ENCODE measurements at regions not wholly inside any gene's neighbourhood (a gene's known extent, or its start where the extent isn't known, plus 50 kb on each side); places are given as distances from the start of the nearest gene placed in this dataset.

GRCh38 chr10:60463746-60464145 lies 74.1 kb upstream of the ANK3 start:
- peaks cover 22% of the 10 kb centered on the region for H3K36me3 Mint-ChIP-seq (ENCODE audit: low read depth)
- no peak for ATAC-seq (ENCODE audit: poor library complexity)
- intact Hi-C loops (cut with DNase I, micrococcal nuclease): no loop called here
- no peak overlapping the region for H3K27ac ChIP-seq (ENCODE audit: low read depth in 1 of 2, low read length in 2 of 2)
- H3K4me1 Mint-ChIP-seq (ENCODE audit: low read depth): peaks cover 26% of the 10 kb centered on the region
- ChIA-PET CTCF (no interaction called here), POLR2A (interaction anchor here (0.6 kb wide), 1 partner anchor 186 kb away, joined by 3 read pairs; no protein-coding TSS in a partner anchor)
- no peaks in the 10 kb centered on the region for H3K36me3 ChIP-seq (ENCODE audit: insufficient read depth, low read length)
- no peak overlapping the region for H3K4me3 ChIP-seq (ENCODE audit: low read length)
- H3K4me3 Mint-ChIP-seq: no peak overlapping the region
- H3K27ac Mint-ChIP-seq: no peak overlapping the region
- H3K9me3 Mint-ChIP-seq: no peaks in the 10 kb centered on the region
- TF ChIP-seq, protein P1, sequence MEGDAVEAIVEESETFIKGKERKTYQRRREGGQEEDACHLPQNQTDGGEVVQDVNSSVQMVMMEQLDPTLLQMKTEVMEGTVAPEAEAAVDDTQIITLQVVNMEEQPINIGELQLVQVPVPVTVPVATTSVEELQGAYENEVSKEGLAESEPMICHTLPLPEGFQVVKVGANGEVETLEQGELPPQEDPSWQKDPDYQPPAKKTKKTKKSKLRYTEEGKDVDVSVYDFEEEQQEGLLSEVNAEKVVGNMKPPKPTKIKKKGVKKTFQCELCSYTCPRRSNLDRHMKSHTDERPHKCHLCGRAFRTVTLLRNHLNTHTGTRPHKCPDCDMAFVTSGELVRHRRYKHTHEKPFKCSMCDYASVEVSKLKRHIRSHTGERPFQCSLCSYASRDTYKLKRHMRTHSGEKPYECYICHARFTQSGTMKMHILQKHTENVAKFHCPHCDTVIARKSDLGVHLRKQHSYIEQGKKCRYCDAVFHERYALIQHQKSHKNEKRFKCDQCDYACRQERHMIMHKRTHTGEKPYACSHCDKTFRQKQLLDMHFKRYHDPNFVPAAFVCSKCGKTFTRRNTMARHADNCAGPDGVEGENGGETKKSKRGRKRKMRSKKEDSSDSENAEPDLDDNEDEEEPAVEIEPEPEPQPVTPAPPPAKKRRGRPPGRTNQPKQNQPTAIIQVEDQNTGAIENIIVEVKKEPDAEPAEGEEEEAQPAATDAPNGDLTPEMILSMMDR (IDR thresholded peaks at IDR 0.05): no peak
- H3K4me1 ChIP-seq (ENCODE audit: insufficient read depth, low read length): no peaks in the 10 kb centered on the region
- no peaks in the 10 kb centered on the region for H3K9me3 ChIP-seq (ENCODE audit: control insufficient read depth in 1 of 2, insufficient read depth in 1 of 2, low read length in 2 of 2)
- H3K27me3 ChIP-seq (ENCODE audit: control insufficient read depth in 1 of 2, insufficient read depth in 2 of 2, low read length in 2 of 2): no peaks in the 10 kb centered on the region
- no peak for DNase-seq
- H3K27me3 Mint-ChIP-seq: no peaks in the 10 kb centered on the region

- no peaks in the 10 kb centered on the region for H3K36me3 ChIP-seq (ENCODE audit: insufficient read depth, low read length)
- H3K4me1 ChIP-seq (ENCODE audit: insufficient read depth, low read length): no peaks in the 10 kb centered on the region
- no peak overlapping the region for H3K27ac ChIP-seq (ENCODE audit: low read depth in 1 of 2, low read length in 2 of 2)
- H3K9me3 ChIP-seq (ENCODE audit: control insufficient read depth in 1 of 2, insufficient read depth in 1 of 2, low read length in 2 of 2): no peaks in the 10 kb centered on the region
- no peak overlapping the region for H3K4me3 ChIP-seq (ENCODE audit: low read length)
- Mint-ChIP-seq H3K9me3 (no peaks in the 10 kb centered on the region), H3K4me1 (ENCODE audit: low read depth) (peaks cover 27% of the 10 kb centered on the region), H3K27me3 (no peaks in the 10 kb centered on the region), H3K36me3 (ENCODE audit: low read depth) (peaks cover 20% of the 10 kb centered on the region), H3K27ac (no peak overlapping the region), H3K4me3 (no peak overlapping the region)
- intact Hi-C loops (cut with DNase I, micrococcal nuclease): no loop called here
- DNase-seq (peak in 1 of 14 experiments; percentile 3), ATAC-seq (ENCODE audit: poor library complexity) (no peak)
- TF ChIP-seq, protein P1 (IDR thresholded peaks at IDR 0.05): no peak
- ChIA-PET CTCF (no interaction called here), POLR2A (no interaction called here)
- H3K27me3 ChIP-seq (ENCODE audit: control insufficient read depth in 1 of 2, insufficient read depth in 2 of 2, low read length in 2 of 2): no peaks in the 10 kb centered on the region
Observed at GRCh38 chr10:60461688-60462087, 72.0 kb upstream of the ANK3 start.

DNA sequence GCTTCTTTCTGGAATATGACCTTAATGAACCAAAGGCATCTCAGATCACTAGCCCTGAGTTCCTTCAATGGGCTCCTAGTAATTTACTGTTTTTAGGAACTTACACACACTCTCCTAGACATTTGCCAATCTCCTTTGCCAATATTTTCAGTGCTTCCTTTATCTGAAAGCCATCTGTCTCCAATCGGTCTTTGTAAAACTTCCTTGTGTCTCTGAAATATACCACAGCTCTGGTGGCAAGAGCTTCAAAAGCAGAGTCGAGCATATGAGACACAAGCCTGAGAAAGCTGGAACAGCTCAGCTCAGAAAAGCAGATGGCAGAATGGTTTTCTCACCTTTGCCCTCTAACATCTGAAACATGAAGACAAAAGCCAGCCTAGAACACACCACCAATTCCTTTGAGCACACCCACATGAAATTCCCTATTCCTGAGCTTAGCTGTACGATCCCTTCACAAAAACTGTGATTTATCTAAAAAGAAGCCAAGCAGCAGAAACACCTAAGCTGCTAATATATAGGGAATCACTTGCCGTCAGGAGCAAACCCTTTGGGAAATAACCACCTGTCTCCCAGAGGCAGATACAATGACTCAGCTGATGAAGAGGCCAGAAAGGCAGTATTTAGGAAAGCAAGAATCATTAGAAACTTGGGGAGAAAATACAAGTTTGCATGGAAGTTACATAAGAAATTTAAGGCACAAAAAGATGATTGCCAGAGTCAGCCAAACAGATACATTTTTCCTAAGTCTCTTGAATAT lies 70.2 kb upstream of the ANK3 start:
- no peak overlapping the region for H3K27ac Mint-ChIP-seq

More for the DNA sequence above, 70.2 kb upstream of the ANK3 start:
- ChIA-PET CTCF (no interaction called here), POLR2A (no interaction called here)
- intact Hi-C loops (cut with DNase I, micrococcal nuclease): no loop called here
- TF ChIP-seq, protein P1 (IDR thresholded peaks at IDR 0.05): no peak
- Histone ChIP-seq H3K9me3 (ENCODE audit: control insufficient read depth in 1 of 2, insufficient read depth in 1 of 2, low read length in 2 of 2) (no peaks in the 10 kb centered on the region), H3K27me3 (ENCODE audit: control insufficient read depth in 1 of 2, insufficient read depth in 2 of 2, low read length in 2 of 2) (no peaks in the 10 kb centered on the region), H3K27ac (ENCODE audit: low read depth in 1 of 2, low read length in 2 of 2) (no peak overlapping the region), H3K4me3 (ENCODE audit: low read length) (no peak overlapping the region), H3K36me3 (ENCODE audit: insufficient read depth, low read length) (no peaks in the 10 kb centered on the region), H3K4me1 (ENCODE audit: insufficient read depth, low read length) (no peaks in the 10 kb centered on the region)
- Mint-ChIP-seq H3K4me1 (ENCODE audit: low read depth) (peaks cover 21% of the 10 kb centered on the region), H3K9me3 (no peaks in the 10 kb centered on the region), H3K4me3 (no peak overlapping the region), H3K27me3 (no peaks in the 10 kb centered on the region), H3K36me3 (ENCODE audit: low read depth) (peaks cover 4% of the 10 kb centered on the region)
- DNase-seq (no peak), ATAC-seq (ENCODE audit: poor library complexity) (no peak)
